SK-N-SH (cell line): ENCODE measurements at regions not wholly inside any gene's neighbourhood (a gene's known extent, or its start where the extent isn't known, plus 50 kb on each side); places are given as distances from the start of the nearest gene placed in this dataset.

Experiments
- CTCF ChIA-PET: fragments of 300-600, 350-600 bp; formaldehyde crosslinking; extraction: SDS; loops from one replicate; lab custom pipeline; 2021; lab: Yijun Ruan, JAX
- POLR2A ChIA-PET: fragments of 350-600 bp; sonication (Branson Sonifier 250); formaldehyde crosslinking; extraction: SDS; loops from one replicate; lab custom pipeline; 2020; ENCODE audit warnings: antibody characterized with exemption, inconsistent platforms; lab: Yijun Ruan, JAX
- DNase-seq: peaks from one replicate; pipeline ENCODE4 v3.0.0; 2012
- H2AFZ ChIP-seq: fragments of 200-600 bp; sonication (generic); 2 replicates; pipeline ENCODE4 v1.8.1; 2016; ENCODE audit warnings: antibody characterized with exemption, mild to moderate bottlenecking, low read depth
- H3F3A ChIP-seq: fragments of 200-600 bp; sonication (generic); replicated peaks from 2 replicates; pipeline ENCODE3; 2016; ENCODE audit warnings: antibody characterized with exemption, mild to moderate bottlenecking; ENCODE audit not compliant: insufficient read depth
- H3K27ac ChIP-seq, 2 experiments: fragments of 200-500 bp in 1 of 2; fragments of 200-600 bp in 1 of 2; sonication (Bioruptor generic) in 1 of 2; sonication (generic), shearing (Covaris generic) in 1 of 2; 2 replicates each; pipeline versions ENCODE4 v1.5.1 to v1.6.1; 2014 to 2016; ENCODE audit warnings: low read depth in 2 of 2, inconsistent platforms in 1 of 2, low read length in 1 of 2, mild to moderate bottlenecking in 1 of 2, mixed read lengths in 1 of 2
- H3K27me3 ChIP-seq: fragments of 200-600 bp; sonication (generic), shearing (Covaris generic); 2 replicates; pipeline ENCODE4 v1.6.1; 2016; ENCODE audit warnings: mixed run types; ENCODE audit not compliant: insufficient read depth
- H3K36me3 ChIP-seq, 2 experiments: fragments of 200-500 bp in 1 of 2; fragments of 200-600 bp in 1 of 2; sonication (Bioruptor generic) in 1 of 2; sonication (generic) in 1 of 2; replicated peaks in 1 of 2; 2 replicates each; pipeline versions ENCODE3 to v1.5.1; 2014 to 2016; ENCODE audit warnings: low read length in 1 of 2, mild to moderate bottlenecking in 1 of 2; ENCODE audit not compliant: insufficient read depth in 2 of 2, control insufficient read depth in 1 of 2
- H3K4me1 ChIP-seq, 2 experiments: fragments of 200-500 bp in 1 of 2; fragments of 200-600 bp in 1 of 2; sonication (Bioruptor generic) in 1 of 2; sonication (generic), shearing (Covaris generic) in 1 of 2; 2 replicates each; pipeline versions ENCODE4 v1.5.1 to v1.6.1; 2014 to 2016; ENCODE audit warnings: low read depth in 1 of 2, low read length in 1 of 2, mixed run types in 1 of 2; ENCODE audit not compliant: insufficient read depth in 2 of 2, control insufficient read depth in 1 of 2
- H3K4me2 ChIP-seq: fragments of 200-600 bp; sonication (generic), shearing (Covaris generic); 2 replicates; pipeline ENCODE4 v1.6.1; 2017; ENCODE audit warnings: mixed run types
- H3K4me3 ChIP-seq, 2 experiments: fragments of 200-500 bp in 1 of 2; fragments of 200-600 bp in 1 of 2; sonication (Bioruptor generic) in 1 of 2; sonication (generic), shearing (Covaris generic) in 1 of 2; 2 replicates each; pipeline versions ENCODE4 v1.5.1 to v1.8.1; 2014 to 2016; ENCODE audit warnings: low read depth in 2 of 2, inconsistent platforms in 1 of 2, low read length in 1 of 2, mild to moderate bottlenecking in 1 of 2, mixed read lengths in 1 of 2, moderate library complexity in 1 of 2
- H3K79me2 ChIP-seq: fragments of 200-600 bp; sonication (generic); 2 replicates; pipeline ENCODE4 v1.8.1; 2017; ENCODE audit warnings: mild to moderate bottlenecking; ENCODE audit not compliant: insufficient read depth
- H3K9ac ChIP-seq: fragments of 200-600 bp; sonication (generic); 2 replicates; pipeline ENCODE4 v1.6.1; 2017; ENCODE audit warnings: mixed run types
- H3K9me2 ChIP-seq: fragments of 200-600 bp; sonication (generic); 2 replicates; pipeline ENCODE4 v1.6.1; 2017; ENCODE audit warnings: mixed run types
- H3K9me3 ChIP-seq: fragments of 200-600 bp; sonication (generic); 2 replicates; pipeline ENCODE4 v1.6.1; 2017; ENCODE audit warnings: mixed run types, mild to moderate bottlenecking, moderate library complexity
- H4K20me1 ChIP-seq: fragments of 200-600 bp; sonication (generic); 2 replicates; pipeline ENCODE4 v1.6.1; 2017; ENCODE audit warnings: mild to moderate bottlenecking, mixed run types; ENCODE audit not compliant: insufficient read depth
- CHD2 ChIP-seq: fragments of 150-350 bp; IDR thresholded peaks from 2 replicates; pipeline ENCODE4 v1.6.1; 2018; ENCODE audit warnings: low read length; ENCODE audit not compliant: partially characterized antibody
- ELF1 ChIP-seq: IDR thresholded peaks from 2 replicates; pipeline ENCODE4 v1.4.0; 2012
- EZH2phosphoT487 ChIP-seq: fragments of 200-600 bp; sonication (generic); IDR thresholded peaks from 2 replicates; pipeline ENCODE4 v1.6.1; 2017; ENCODE audit warnings: low read depth, mixed run types, mild to moderate bottlenecking, antibody characterized with exemption, moderate library complexity, borderline replicate concordance
- FOSL2 ChIP-seq: IDR thresholded peaks from 2 replicates; pipeline ENCODE4 v1.4.0; 2012; ENCODE audit warnings: low read depth, mild to moderate bottlenecking, moderate library complexity, borderline replicate concordance
- FOXM1 ChIP-seq: IDR thresholded peaks from 2 replicates; pipeline ENCODE4 v1.4.0; 2012; ENCODE audit warnings: low read depth, mild to moderate bottlenecking
- GABPA ChIP-seq: IDR thresholded peaks from 2 replicates; pipeline ENCODE4 v1.4.0; 2012; ENCODE audit warnings: low read depth, mild to moderate bottlenecking
- MEF2A ChIP-seq: IDR thresholded peaks from 2 replicates; pipeline ENCODE4 v1.4.0; 2012; ENCODE audit warnings: low read depth, borderline replicate concordance
- POLR2AphosphoS5 ChIP-seq: IDR thresholded peaks from 2 replicates; pipeline ENCODE4 v1.6.1; 2012; ENCODE audit warnings: low read depth, low read length
- RFX5 ChIP-seq: IDR thresholded peaks from 2 replicates; pipeline ENCODE4 v1.6.1; 2012; ENCODE audit warnings: mild to moderate bottlenecking, improper control_type of control experiment, low read length
- RXRA ChIP-seq: IDR thresholded peaks from 2 replicates; pipeline ENCODE4 v1.4.0; 2012; ENCODE audit warnings: low read depth, mild to moderate bottlenecking, borderline replicate concordance
- SIN3A ChIP-seq: IDR thresholded peaks from 2 replicates; pipeline ENCODE4 v1.6.1; 2012; ENCODE audit warnings: low read depth, mild to moderate bottlenecking, low read length, moderate library complexity, borderline replicate concordance
- SMC3 ChIP-seq: IDR thresholded peaks from 2 replicates; pipeline ENCODE4 v1.6.1; 2012; ENCODE audit warnings: low read depth, low read length, improper control_type of control experiment
- TAF1 ChIP-seq: IDR thresholded peaks from 2 replicates; pipeline ENCODE4 v1.6.1; 2012; ENCODE audit warnings: low read depth, mild to moderate bottlenecking, low read length, moderate library complexity, borderline replicate concordance
- TCF12 ChIP-seq: IDR thresholded peaks from 2 replicates; pipeline ENCODE4 v1.4.0; 2012
- YY1 ChIP-seq: IDR thresholded peaks from 2 replicates; pipeline ENCODE4 v1.4.0; 2012; ENCODE audit warnings: low read depth, mild to moderate bottlenecking
- TF ChIP-seq, protein P1 (sequence below): fragments of 150-350 bp; IDR thresholded peaks from 2 replicates; pipeline ENCODE4 v1.6.1; 2016; ENCODE audit warnings: mild to moderate bottlenecking, low read depth, low read length
- TF ChIP-seq, protein P2 (sequence below): fragments of 200-600 bp; sonication (generic); IDR thresholded peaks from 2 replicates; pipeline ENCODE4 v1.6.1; 2017; ENCODE audit warnings: antibody characterized with exemption, mild to moderate bottlenecking, moderate library complexity
- TF ChIP-seq, protein P3 (sequence below): IDR thresholded peaks from 2 replicates; pipeline ENCODE4 v1.6.1; 2012; ENCODE audit warnings: mild to moderate bottlenecking, low read depth, low read length, moderate library complexity
- TF ChIP-seq, protein P4 (sequence below): fragments of 150-350 bp; IDR thresholded peaks from 2 replicates; pipeline ENCODE4 v1.6.1; 2017; ENCODE audit warnings: antibody characterized with exemption, low read length, low read depth, borderline replicate concordance
- TF ChIP-seq, protein P5 (sequence below): IDR thresholded peaks from 2 replicates; pipeline ENCODE4 v1.4.0; 2012; ENCODE audit warnings: low read depth, borderline replicate concordance
- TF ChIP-seq, protein P6 (sequence below): IDR thresholded peaks from 2 replicates; pipeline ENCODE4; 2012

DNA sequence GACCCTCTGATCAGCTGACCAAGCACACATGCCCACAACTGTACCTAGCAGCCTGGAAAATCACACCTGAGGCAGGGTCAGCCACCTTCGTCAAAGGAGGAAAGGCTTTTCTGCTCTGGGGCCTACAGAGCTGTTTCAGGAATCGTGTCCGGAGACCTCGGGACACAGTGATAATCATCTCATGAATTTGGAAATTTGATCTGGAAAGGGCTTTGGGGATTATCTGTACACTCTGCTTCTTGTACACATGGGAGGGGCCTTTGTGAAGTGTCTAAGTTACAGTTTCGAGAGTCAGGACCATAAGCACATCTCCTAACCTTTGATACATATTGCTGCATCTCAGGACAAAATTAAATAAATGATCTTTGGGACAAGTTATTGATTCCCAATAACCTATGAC, 1421.2 kb upstream of the TENM4 start (continued):
- TF ChIP-seq, protein P1, sequence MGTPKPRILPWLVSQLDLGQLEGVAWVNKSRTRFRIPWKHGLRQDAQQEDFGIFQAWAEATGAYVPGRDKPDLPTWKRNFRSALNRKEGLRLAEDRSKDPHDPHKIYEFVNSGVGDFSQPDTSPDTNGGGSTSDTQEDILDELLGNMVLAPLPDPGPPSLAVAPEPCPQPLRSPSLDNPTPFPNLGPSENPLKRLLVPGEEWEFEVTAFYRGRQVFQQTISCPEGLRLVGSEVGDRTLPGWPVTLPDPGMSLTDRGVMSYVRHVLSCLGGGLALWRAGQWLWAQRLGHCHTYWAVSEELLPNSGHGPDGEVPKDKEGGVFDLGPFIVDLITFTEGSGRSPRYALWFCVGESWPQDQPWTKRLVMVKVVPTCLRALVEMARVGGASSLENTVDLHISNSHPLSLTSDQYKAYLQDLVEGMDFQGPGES = no peak
- TF ChIP-seq, protein P2, sequence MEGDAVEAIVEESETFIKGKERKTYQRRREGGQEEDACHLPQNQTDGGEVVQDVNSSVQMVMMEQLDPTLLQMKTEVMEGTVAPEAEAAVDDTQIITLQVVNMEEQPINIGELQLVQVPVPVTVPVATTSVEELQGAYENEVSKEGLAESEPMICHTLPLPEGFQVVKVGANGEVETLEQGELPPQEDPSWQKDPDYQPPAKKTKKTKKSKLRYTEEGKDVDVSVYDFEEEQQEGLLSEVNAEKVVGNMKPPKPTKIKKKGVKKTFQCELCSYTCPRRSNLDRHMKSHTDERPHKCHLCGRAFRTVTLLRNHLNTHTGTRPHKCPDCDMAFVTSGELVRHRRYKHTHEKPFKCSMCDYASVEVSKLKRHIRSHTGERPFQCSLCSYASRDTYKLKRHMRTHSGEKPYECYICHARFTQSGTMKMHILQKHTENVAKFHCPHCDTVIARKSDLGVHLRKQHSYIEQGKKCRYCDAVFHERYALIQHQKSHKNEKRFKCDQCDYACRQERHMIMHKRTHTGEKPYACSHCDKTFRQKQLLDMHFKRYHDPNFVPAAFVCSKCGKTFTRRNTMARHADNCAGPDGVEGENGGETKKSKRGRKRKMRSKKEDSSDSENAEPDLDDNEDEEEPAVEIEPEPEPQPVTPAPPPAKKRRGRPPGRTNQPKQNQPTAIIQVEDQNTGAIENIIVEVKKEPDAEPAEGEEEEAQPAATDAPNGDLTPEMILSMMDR = no peak
- TF ChIP-seq TAF1 = no peak
- TF ChIP-seq, protein P3, sequence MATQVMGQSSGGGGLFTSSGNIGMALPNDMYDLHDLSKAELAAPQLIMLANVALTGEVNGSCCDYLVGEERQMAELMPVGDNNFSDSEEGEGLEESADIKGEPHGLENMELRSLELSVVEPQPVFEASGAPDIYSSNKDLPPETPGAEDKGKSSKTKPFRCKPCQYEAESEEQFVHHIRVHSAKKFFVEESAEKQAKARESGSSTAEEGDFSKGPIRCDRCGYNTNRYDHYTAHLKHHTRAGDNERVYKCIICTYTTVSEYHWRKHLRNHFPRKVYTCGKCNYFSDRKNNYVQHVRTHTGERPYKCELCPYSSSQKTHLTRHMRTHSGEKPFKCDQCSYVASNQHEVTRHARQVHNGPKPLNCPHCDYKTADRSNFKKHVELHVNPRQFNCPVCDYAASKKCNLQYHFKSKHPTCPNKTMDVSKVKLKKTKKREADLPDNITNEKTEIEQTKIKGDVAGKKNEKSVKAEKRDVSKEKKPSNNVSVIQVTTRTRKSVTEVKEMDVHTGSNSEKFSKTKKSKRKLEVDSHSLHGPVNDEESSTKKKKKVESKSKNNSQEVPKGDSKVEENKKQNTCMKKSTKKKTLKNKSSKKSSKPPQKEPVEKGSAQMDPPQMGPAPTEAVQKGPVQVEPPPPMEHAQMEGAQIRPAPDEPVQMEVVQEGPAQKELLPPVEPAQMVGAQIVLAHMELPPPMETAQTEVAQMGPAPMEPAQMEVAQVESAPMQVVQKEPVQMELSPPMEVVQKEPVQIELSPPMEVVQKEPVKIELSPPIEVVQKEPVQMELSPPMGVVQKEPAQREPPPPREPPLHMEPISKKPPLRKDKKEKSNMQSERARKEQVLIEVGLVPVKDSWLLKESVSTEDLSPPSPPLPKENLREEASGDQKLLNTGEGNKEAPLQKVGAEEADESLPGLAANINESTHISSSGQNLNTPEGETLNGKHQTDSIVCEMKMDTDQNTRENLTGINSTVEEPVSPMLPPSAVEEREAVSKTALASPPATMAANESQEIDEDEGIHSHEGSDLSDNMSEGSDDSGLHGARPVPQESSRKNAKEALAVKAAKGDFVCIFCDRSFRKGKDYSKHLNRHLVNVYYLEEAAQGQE = no peak
- no peak for TF ChIP-seq YY1
- no peak for TF ChIP-seq TCF12
- no peak for TF ChIP-seq RXRA
- no peak for TF ChIP-seq SIN3A
- TF ChIP-seq, protein P4, sequence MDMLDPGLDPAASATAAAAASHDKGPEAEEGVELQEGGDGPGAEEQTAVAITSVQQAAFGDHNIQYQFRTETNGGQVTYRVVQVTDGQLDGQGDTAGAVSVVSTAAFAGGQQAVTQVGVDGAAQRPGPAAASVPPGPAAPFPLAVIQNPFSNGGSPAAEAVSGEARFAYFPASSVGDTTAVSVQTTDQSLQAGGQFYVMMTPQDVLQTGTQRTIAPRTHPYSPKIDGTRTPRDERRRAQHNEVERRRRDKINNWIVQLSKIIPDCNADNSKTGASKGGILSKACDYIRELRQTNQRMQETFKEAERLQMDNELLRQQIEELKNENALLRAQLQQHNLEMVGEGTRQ = no peak
- TF ChIP-seq ELF1 = no peak
- TF ChIP-seq POLR2AphosphoS5 = no peak

DNA sequence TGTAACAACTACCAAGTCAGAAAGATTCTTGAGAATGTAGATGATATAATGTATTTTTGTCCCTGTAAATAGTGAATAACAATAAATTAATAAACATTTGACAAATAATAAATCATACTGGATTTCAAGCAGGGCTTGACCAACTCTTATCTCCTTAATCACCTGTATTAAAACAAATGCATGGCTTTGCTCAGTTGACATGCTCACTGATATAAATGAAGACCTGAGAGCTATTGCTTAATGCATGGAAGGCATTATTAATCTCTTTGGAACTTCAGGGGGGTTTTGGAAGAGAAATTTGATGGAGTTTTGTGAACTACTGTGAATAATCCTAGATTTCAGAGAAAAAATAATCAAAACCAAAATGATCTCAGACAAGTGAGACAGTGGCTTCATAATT, 1420.4 kb upstream of the TENM4 start:
- DNase-seq = no peak
- CTCF ChIA-PET = no interaction called here
- Histone ChIP-seq H3K9me3 (no peaks in the 10 kb centered on the region), H3K4me2 (no peak overlapping the region), H3K4me3 (no peak overlapping the region), H4K20me1 (no peaks in the 10 kb centered on the region), H3K27me3 (no peaks in the 10 kb centered on the region), H3K9ac (no peak overlapping the region), H3K79me2 (no peaks in the 10 kb centered on the region), H3K4me1 (no peaks in the 10 kb centered on the region), H3K9me2 (no peaks in the 10 kb centered on the region), H2AFZ (no peak overlapping the region), H3K27ac (no peak overlapping the region), H3K36me3 (no peaks in the 10 kb centered on the region), H3F3A (no peaks in the 10 kb centered on the region)
- POLR2A ChIA-PET = no interaction called here
- TF ChIP-seq YY1 = no peak
- TF ChIP-seq, protein P5, sequence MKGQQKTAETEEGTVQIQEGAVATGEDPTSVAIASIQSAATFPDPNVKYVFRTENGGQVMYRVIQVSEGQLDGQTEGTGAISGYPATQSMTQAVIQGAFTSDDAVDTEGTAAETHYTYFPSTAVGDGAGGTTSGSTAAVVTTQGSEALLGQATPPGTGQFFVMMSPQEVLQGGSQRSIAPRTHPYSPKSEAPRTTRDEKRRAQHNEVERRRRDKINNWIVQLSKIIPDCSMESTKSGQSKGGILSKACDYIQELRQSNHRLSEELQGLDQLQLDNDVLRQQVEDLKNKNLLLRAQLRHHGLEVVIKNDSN = no peak
- TF ChIP-seq MEF2A = no peak
- TF ChIP-seq GABPA = no peak
- no peak for TF ChIP-seq CHD2
- TF ChIP-seq FOSL2 = no peak
- TF ChIP-seq FOXM1 = no peak
- no peak for TF ChIP-seq TAF1
- TF ChIP-seq, protein P6, sequence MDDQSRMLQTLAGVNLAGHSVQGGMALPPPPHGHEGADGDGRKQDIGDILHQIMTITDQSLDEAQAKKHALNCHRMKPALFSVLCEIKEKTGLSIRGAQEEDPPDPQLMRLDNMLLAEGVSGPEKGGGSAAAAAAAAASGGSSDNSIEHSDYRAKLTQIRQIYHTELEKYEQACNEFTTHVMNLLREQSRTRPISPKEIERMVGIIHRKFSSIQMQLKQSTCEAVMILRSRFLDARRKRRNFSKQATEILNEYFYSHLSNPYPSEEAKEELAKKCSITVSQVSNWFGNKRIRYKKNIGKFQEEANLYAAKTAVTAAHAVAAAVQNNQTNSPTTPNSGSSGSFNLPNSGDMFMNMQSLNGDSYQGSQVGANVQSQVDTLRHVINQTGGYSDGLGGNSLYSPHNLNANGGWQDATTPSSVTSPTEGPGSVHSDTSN = no peak
- TF ChIP-seq SMC3 = no peak
- TF ChIP-seq ELF1 = no peak
- no peak for TF ChIP-seq RFX5
- TF ChIP-seq, protein P4 = no peak
- TF ChIP-seq EZH2phosphoT487 = no peak
